Lower leg skin (tissue), 4 donors: ENCODE measurements at regions not wholly inside any gene's neighbourhood (a gene's known extent, or its start where the extent isn't known, plus 50 kb on each side); places are given as distances from the start of the nearest gene placed in this dataset.

Experiments
- DNase-seq, 2 donors: peaks; one replicate each; pipeline ENCODE4 v3.0.0-alpha.2; 2019; ENCODE audit warnings: low spot score in 2 of 2
- H3K4me3 ChIP-seq: fragments of 200-600 bp; sonication (generic); 2 replicates; pipeline ENCODE4 v1.5.1; 2017; ENCODE audit warnings: mild to moderate bottlenecking, low read depth; ENCODE audit not compliant: poor library complexity, severe bottlenecking
- CTCF ChIP-seq, 3 donors: fragments of 450-650 bp; IDR thresholded peaks; one replicate each; pipeline ENCODE4 v1.5.1; 2016; ENCODE audit warnings: antibody characterized with exemption in 3 of 3, mild to moderate bottlenecking in 3 of 3, moderate library complexity in 2 of 3
- POLR2A ChIP-seq, 2 donors: fragments of 450-650 bp; IDR thresholded peaks; one replicate each; pipeline ENCODE4 v1.6.1; 2016 to 2017; ENCODE audit warnings: antibody characterized with exemption in 2 of 2, mild to moderate bottlenecking in 1 of 2, moderate library complexity in 1 of 2
- WGBS, 2 donors: methylation state at CpG; one replicate each; pipeline ENCODE4 v1.1.5; 2018; 5-methylcytosine and 5-hydroxymethylcytosine counted together
- intact Hi-C: fragments of 100-400 bp; cut with DNase I; formaldehyde crosslinking; loops from one replicate; pipeline ENCODE4 v1.15.0; 2023; ENCODE audit warnings: low total_unique reads

- intact Hi-C loops = no loop called here
- H3K4me3 ChIP-seq = no peak overlapping the region
- TF ChIP-seq CTCF (IDR thresholded peaks at IDR 0.05) (no peak), POLR2A (IDR thresholded peaks at IDR 0.05) (no peak)
- 60 to 70% methylated on average over 7 of the region's 7 CpGs for WGBS, 2 donors
- no peak for DNase-seq
Observed at GRCh38 chr15:87710406-87710805, 546.1 kb downstream of the NTRK3 start.

- TF ChIP-seq POLR2A (IDR thresholded peaks at IDR 0.05) (no peak), CTCF (IDR thresholded peaks at IDR 0.05) (no peak)
- no peak for DNase-seq
- H3K4me3 ChIP-seq = no peak overlapping the region
- intact Hi-C loops = no loop called here
- WGBS, 2 donors = 83 to 90% methylated on average over 5 of the region's 5 CpGs
Observed at GRCh38 chr15:87707566-87708130, 548.9 kb downstream of the NTRK3 start.

GRCh38 chr15:87707071-87707470 lies 549.5 kb downstream of the NTRK3 start:
- H3K4me3 ChIP-seq = no peak overlapping the region
- TF ChIP-seq CTCF (IDR thresholded peaks at IDR 0.05) (no peak), POLR2A (IDR thresholded peaks at IDR 0.05) (no peak)
- WGBS, 2 donors = 58 to 67% methylated on average over 5 of the region's 5 CpGs
- peak in 1 of 2 donors; percentile 14 for DNase-seq
- intact Hi-C loops = no loop called here

GRCh38 chr15:87706001-87706400 lies 550.5 kb downstream of the NTRK3 start:
- WGBS, 2 donors = 79 to 86% methylated on average over 1 of the region's 1 CpG
- TF ChIP-seq POLR2A (IDR thresholded peaks at IDR 0.05) (no peak), CTCF (IDR thresholded peaks at IDR 0.05) (no peak)
- no peak for DNase-seq
- intact Hi-C loops = no loop called here
- no peak overlapping the region for H3K4me3 ChIP-seq

GRCh38 chr15:87704276-87704675 lies 552.3 kb downstream of the NTRK3 start:
- intact Hi-C loops = no loop called here
- 77 to 78% methylated on average over 5 of the region's 5 CpGs for WGBS, 2 donors
- TF ChIP-seq CTCF (IDR thresholded peaks at IDR 0.05) (no peak), POLR2A (IDR thresholded peaks at IDR 0.05) (no peak)
- no peak overlapping the region for H3K4me3 ChIP-seq
- DNase-seq = peak in 1 of 2 donors; percentile 45
